H9 (cell line): ENCODE measurements at regions not wholly inside any gene's neighbourhood (a gene's known extent, or its start where the extent isn't known, plus 50 kb on each side); places are given as distances from the start of the nearest gene placed in this dataset.

Experiments used
- DNase-seq: peaks from one replicate; pipeline ENCODE4 v3.0.0-alpha.2; 2017
- H2AFZ ChIP-seq: one replicate; pipeline ENCODE4 v1.6.1; 2013; ENCODE audit warnings: mild to moderate bottlenecking, low read length, control low read depth, moderate library complexity
- H2AK5ac ChIP-seq: 2 replicates; pipeline ENCODE4 v1.6.1; 2013; ENCODE audit warnings: low read length, control low read depth, mixed read lengths; ENCODE audit not compliant: insufficient read length
- H2BK120ac ChIP-seq: one replicate; pipeline ENCODE4 v1.6.1; 2013; ENCODE audit warnings: low read depth, mild to moderate bottlenecking, low read length, control low read depth, inconsistent platforms; ENCODE audit not compliant: poor library complexity, severe bottlenecking
- H2BK12ac ChIP-seq: 2 replicates; pipeline ENCODE4 v1.6.1; 2013; ENCODE audit warnings: low read length, control low read depth, mixed read lengths, low read depth; ENCODE audit not compliant: insufficient read length
- H2BK15ac ChIP-seq: 2 replicates; pipeline ENCODE4 v1.6.1; 2013; ENCODE audit warnings: low read depth, low read length, control low read depth
- H2BK20ac ChIP-seq: one replicate; pipeline ENCODE4 v1.6.1; 2013; ENCODE audit warnings: low read depth, mild to moderate bottlenecking, low read length, control low read depth, inconsistent platforms; ENCODE audit not compliant: poor library complexity, severe bottlenecking
- H2BK5ac ChIP-seq: 2 replicates; pipeline ENCODE4 v1.6.1; 2013; ENCODE audit warnings: low read length, control low read depth, mixed read lengths; ENCODE audit not compliant: insufficient read length
- H3K14ac ChIP-seq: 2 replicates; pipeline ENCODE4 v1.6.1; 2013; ENCODE audit warnings: low read length, control low read depth; ENCODE audit not compliant: insufficient read depth
- H3K18ac ChIP-seq: 2 replicates; pipeline ENCODE4 v1.6.1; 2013; ENCODE audit warnings: low read depth, mild to moderate bottlenecking, mixed read lengths, low read length, control low read depth; ENCODE audit not compliant: insufficient read length
- H3K23ac ChIP-seq: 2 replicates; pipeline ENCODE4 v1.6.1; 2013; ENCODE audit warnings: low read length, control low read depth, mixed read lengths, low read depth; ENCODE audit not compliant: insufficient read length
- H3K23me2 ChIP-seq: 2 replicates; pipeline ENCODE4 v1.6.1; 2013; ENCODE audit warnings: low read depth, mild to moderate bottlenecking, mixed read lengths, low read length, control low read depth; ENCODE audit not compliant: insufficient read length, poor library complexity, severe bottlenecking
- H3K27ac ChIP-seq: 2 replicates; pipeline ENCODE4 v1.5.1; 2013; ENCODE audit warnings: low read length, control low read depth, mixed read lengths, low read depth; ENCODE audit not compliant: insufficient read length
- H3K27me3 ChIP-seq: 2 replicates; pipeline ENCODE4 v1.6.1; 2013; ENCODE audit warnings: low read length, control low read depth, inconsistent platforms; ENCODE audit not compliant: insufficient read depth
- H3K4ac ChIP-seq: 2 replicates; pipeline ENCODE4 v1.6.1; 2013; ENCODE audit warnings: low read depth, mild to moderate bottlenecking, control low read depth, inconsistent platforms, low read length, moderate library complexity
- H3K4me1 ChIP-seq: 2 replicates; pipeline ENCODE4 v1.6.1; 2013; ENCODE audit warnings: low read length, control low read depth, inconsistent platforms; ENCODE audit not compliant: insufficient read depth
- H3K4me2 ChIP-seq: 2 replicates; pipeline ENCODE4 v1.6.1; 2013; ENCODE audit warnings: low read length, control low read depth, mixed read lengths; ENCODE audit not compliant: insufficient read length, insufficient read depth
- H3K56ac ChIP-seq: 2 replicates; pipeline ENCODE4 v1.6.1; 2013; ENCODE audit warnings: low read depth, mild to moderate bottlenecking, mixed read lengths, low read length, control low read depth; ENCODE audit not compliant: insufficient read length
- H3K79me1 ChIP-seq: 2 replicates; pipeline ENCODE4 v1.6.1; 2013; ENCODE audit warnings: low read depth, mild to moderate bottlenecking, moderate library complexity, low read length, control low read depth, inconsistent platforms; ENCODE audit not compliant: insufficient read depth, poor library complexity, severe bottlenecking
- H3K79me2 ChIP-seq: 2 replicates; pipeline ENCODE4 v1.6.1; 2013; ENCODE audit warnings: low read length, control low read depth, inconsistent platforms; ENCODE audit not compliant: insufficient read depth
- H3K9ac ChIP-seq: 2 replicates; pipeline ENCODE4 v1.6.1; 2013; ENCODE audit warnings: low read length, control low read depth, mixed read lengths; ENCODE audit not compliant: insufficient read length; ENCODE audit errors: extremely low read depth
- H3K9me3 ChIP-seq: one replicate; pipeline ENCODE4 v1.6.1; 2013; ENCODE audit warnings: low read depth, low read length, inconsistent platforms; ENCODE audit not compliant: control insufficient read depth
- H3T11ph ChIP-seq: one replicate; pipeline ENCODE4 v1.6.1; 2013; ENCODE audit warnings: mild to moderate bottlenecking, low read length, control low read depth, inconsistent platforms
- H4K20me1 ChIP-seq: one replicate; pipeline ENCODE4 v1.6.1; 2013; ENCODE audit not compliant: control insufficient read depth, insufficient read length, insufficient read depth
- H4K5ac ChIP-seq: 2 replicates; pipeline ENCODE4 v1.6.1; 2013; ENCODE audit warnings: low read depth, mild to moderate bottlenecking, mixed read lengths, low read length, control low read depth; ENCODE audit not compliant: insufficient read length
- H4K8ac ChIP-seq: replicated peaks from 2 replicates; pipeline ENCODE4 v1.6.1; 2013; ENCODE audit warnings: low read length, control low read depth, mixed read lengths, low read depth; ENCODE audit not compliant: insufficient read length
- H4K91ac ChIP-seq: 2 replicates; pipeline ENCODE4 v1.6.1; 2013; ENCODE audit warnings: low read depth, mild to moderate bottlenecking, moderate library complexity, mixed read lengths, low read length, control low read depth; ENCODE audit not compliant: insufficient read length
- H3K27ac Mint-ChIP-seq, 3 experiments: 2 replicates in 2 of 3; 3 replicates in 1 of 3; pipeline ENCODE4 v1.8.0; 2020 to 2021; ENCODE audit warnings: mixed read lengths in 3 of 3, mild to moderate bottlenecking in 1 of 3, moderate library complexity in 1 of 3
- H3K27me3 Mint-ChIP-seq: 2 replicates; pipeline ENCODE4 v1.8.0; 2021; ENCODE audit warnings: low read depth, mild to moderate bottlenecking, moderate library complexity, mixed read lengths
- H3K36me3 Mint-ChIP-seq, 3 experiments: 2 replicates in 2 of 3; 3 replicates in 1 of 3; pipeline ENCODE4 v1.8.0; 2020 to 2021; ENCODE audit warnings: low read depth in 3 of 3, mixed read lengths in 3 of 3; ENCODE audit not compliant: insufficient read depth in 1 of 3
- H3K4me1 Mint-ChIP-seq, 2 experiments: 2 replicates each; pipeline ENCODE4 v1.8.0; 2020; ENCODE audit warnings: mixed read lengths in 2 of 2
- H3K4me3 Mint-ChIP-seq, 2 experiments: 2 replicates in 1 of 2; 3 replicates in 1 of 2; pipeline ENCODE4 v1.8.0; 2020 to 2021; ENCODE audit warnings: mild to moderate bottlenecking in 2 of 2, mixed read lengths in 2 of 2, moderate library complexity in 1 of 2
- H3K9me3 Mint-ChIP-seq, 2 experiments: 2 replicates in 1 of 2; 3 replicates in 1 of 2; pipeline ENCODE4 v1.8.0; 2020; ENCODE audit warnings: mild to moderate bottlenecking in 2 of 2, mixed read lengths in 2 of 2, moderate library complexity in 1 of 2
- CTCF ChIP-seq: fragments of 200-600 bp; sonication (generic); conservative IDR thresholded peaks from 3 replicates; pipeline ENCODE4 v1.8.0; 2021; ENCODE audit warnings: antibody characterized with exemption, mild to moderate bottlenecking
- WGBS: extraction: QIAGEN DNeasy Blood & Tissue Kit; methylation state at CpG from one replicate; pipeline ENCODE4 v1.1.7; 2013; ENCODE audit warnings: missing lambda C conversion rate, low lambda C conversion rate, mixed read lengths; ENCODE audit not compliant: insufficient read length; ENCODE audit errors: extremely low coverage; 5-methylcytosine and 5-hydroxymethylcytosine counted together

- no peak overlapping the region for H3K27ac Mint-ChIP-seq
- no peaks in the 10 kb centered on the region for H3K4me1 ChIP-seq
- peaks cover 17 to 32% of the 10 kb centered on the region in 2 experiments for H3K4me1 Mint-ChIP-seq
Measured at GRCh38 chr9:129291041-129291501, 113.0 kb upstream of the IER5L start.

More at GRCh38 chr9:129291041-129291501, 113.0 kb upstream of the IER5L start:
- Histone ChIP-seq H3K23me2 (no peaks in the 10 kb centered on the region), H3K79me2 (no peaks in the 10 kb centered on the region), H2BK15ac (no peak overlapping the region), H3K23ac (no peak overlapping the region), H2BK120ac (no peak overlapping the region), H3K18ac (no peak overlapping the region), H3K27me3 (no peaks in the 10 kb centered on the region), H2BK5ac (no peak overlapping the region), H3T11ph (no peak overlapping the region), H3K79me1 (no peaks in the 10 kb centered on the region), H3K9ac (no peak overlapping the region), H4K8ac (no peak overlapping the region), H3K27ac (no peak overlapping the region), H4K91ac (no peak overlapping the region), H4K20me1 (no peaks in the 10 kb centered on the region), H3K56ac (no peak overlapping the region), H3K4ac (no peak overlapping the region), H3K4me2 (no peak overlapping the region), H3K14ac (no peak overlapping the region), H2AFZ (no peak overlapping the region), H2BK20ac (no peak overlapping the region), H2AK5ac (no peak overlapping the region), H3K9me3 (no peaks in the 10 kb centered on the region), H4K5ac (no peak overlapping the region), H2BK12ac (no peak overlapping the region)
- no CpG with 5 or more reads among the region's 11 CpGs for WGBS
- no peak for TF ChIP-seq CTCF
- no peak overlapping the region for H3K4me3 Mint-ChIP-seq
- no peak for DNase-seq
- peaks cover 4% of the 10 kb centered on the region; the same call in 1 of the 2 replicates for H3K27me3 Mint-ChIP-seq
- H3K9me3 Mint-ChIP-seq, result peaks cover 2 to 12% of the 10 kb centered on the region in 2 experiments; a peak in 4 of 5 replicates
- H3K36me3 Mint-ChIP-seq, result no peaks in the 10 kb centered on the region; a peak in 1 of 7 replicates
